Transverse colon (tissue), 4 donors: ENCODE measurements at regions not wholly inside any gene's neighbourhood (a gene's known extent, or its start where the extent isn't known, plus 50 kb on each side); places are given as distances from the start of the nearest gene placed in this dataset.
"Not testable (repeated sequence)": the region's sequence is repeated elsewhere in the genome, so short reads cannot be mapped to it uniquely, and the experiment has no call there.

Source experiments
- DNase-seq: peaks from one replicate; pipeline ENCODE4 v3.0.0-alpha.2; 2019
- H3K27ac ChIP-seq, 4 donors: fragments of 200-600 bp; sonication (generic); 2 replicates each; pipeline ENCODE4 v1.5.1; 2016 to 2018; ENCODE audit warnings: inconsistent platforms in 4 of 4
- H3K27me3 ChIP-seq: fragments of 200-600 bp; sonication (generic); 2 replicates; pipeline ENCODE4 v1.5.1; 2017; ENCODE audit warnings: inconsistent platforms
- H3K36me3 ChIP-seq, 4 donors: fragments of 200-600 bp; sonication (generic); 2 replicates each; pipeline ENCODE4 v1.5.1; 2017 to 2019; ENCODE audit warnings: inconsistent platforms in 4 of 4
- H3K4me1 ChIP-seq, 4 donors: fragments of 200-600 bp; sonication (generic); 2 replicates each; pipeline ENCODE4 v1.5.1; 2017 to 2020; ENCODE audit warnings: inconsistent platforms in 4 of 4
- H3K4me3 ChIP-seq, 4 donors: fragments of 200-600 bp; sonication (generic); 1 replicate in 1 of 4; 2 replicates in 3 of 4; pipeline versions ENCODE4 v1.5.1 to v1.6.1; 2017 to 2019; ENCODE audit warnings: inconsistent platforms in 4 of 4
- H3K9me3 ChIP-seq, 2 donors: fragments of 200-600 bp; sonication (generic); 2 replicates each; pipeline ENCODE4 v1.5.1; 2017 to 2019; ENCODE audit warnings: inconsistent platforms in 2 of 2
- CTCF ChIP-seq, 5 experiments: fragments of 200-600 bp in 3 of 5; fragments of 450-650 bp in 2 of 5; sonication (generic) in 3 of 5; IDR thresholded peaks; 1 replicate in 2 of 5; 2 replicates in 3 of 5; pipeline ENCODE4 v1.5.1; 2016 to 2017; ENCODE audit warnings: antibody characterized with exemption in 5 of 5, inconsistent platforms in 3 of 5, mild to moderate bottlenecking in 2 of 5, moderate library complexity in 1 of 5
- EP300 ChIP-seq: sonication (generic); formaldehyde crosslinking; IDR thresholded peaks from one replicate; pipeline ENCODE4 v1.6.1; 2017; ENCODE audit warnings: antibody characterized with exemption, low read depth
- POLR2A ChIP-seq: fragments of 450-650 bp; IDR thresholded peaks from one replicate; pipeline ENCODE4 v1.6.1; 2016; ENCODE audit warnings: antibody characterized with exemption, mild to moderate bottlenecking, moderate library complexity
- POLR2AphosphoS5 ChIP-seq, 3 donors: sonication (generic); formaldehyde crosslinking; IDR thresholded peaks; one replicate each; pipeline ENCODE4 v1.6.1; 2016; ENCODE audit warnings: antibody characterized with exemption in 3 of 3
- WGBS, 2 donors: methylation state at CpG; one replicate each; pipeline ENCODE4 v1.1.5; 2018; ENCODE audit warnings: low coverage in 1 of 2; 5-methylcytosine and 5-hydroxymethylcytosine counted together
- in situ Hi-C, 4 donors: fragments of 200-750 bp; cut with MboI; loops; one replicate each; pipeline versions ENCODE4 v1.15.0 to v1.15.1; 2017; ENCODE audit warnings: low sequenced_read_pairs in 3 of 4, low pct_ligation_motif_present in 1 of 4, low pct_unique_long_range_greater_than_20kb in 1 of 4
- intact Hi-C: fragments of 100-400 bp; cut with DNase I; formaldehyde crosslinking; loops from one replicate; pipeline ENCODE4 v1.15.1; 2023; ENCODE audit warnings: low total_unique reads

- TF ChIP-seq CTCF (IDR thresholded peaks at IDR 0.05) (no peak), POLR2AphosphoS5 (IDR thresholded peaks at IDR 0.05) (no peak), POLR2A (no peak), EP300 (no peak)
- 86 to 92% methylated on average over 4 of the region's 4 CpGs for WGBS, 2 donors
- no peaks in the 10 kb centered on the region for H3K27me3 ChIP-seq
Measured at GRCh38 chr9:129301941-129302340, 123.9 kb upstream of the IER5L start.

GRCh38 chr9:129296195-129296594 lies 118.1 kb upstream of the IER5L start:
- H3K9me3 ChIP-seq: peaks cover 8 to 12% of the 10 kb centered on the region in 2 donors
- H3K4me3 ChIP-seq, H3K36me3 ChIP-seq, H3K4me1 ChIP-seq, in situ Hi-C loops, DNase-seq, H3K27ac ChIP-seq, H3K27me3 ChIP-seq, intact Hi-C loops: not testable (repeated sequence)
- 73 to 80% methylated on average over 1 to 3 of the region's 3 CpGs for WGBS, 2 donors

More at GRCh38 chr9:129301941-129302340, 123.9 kb upstream of the IER5L start:
- no peaks in the 10 kb centered on the region for H3K4me1 ChIP-seq
- H3K9me3 ChIP-seq: peaks cover 0 to 5% of the 10 kb centered on the region in 2 donors
- no peak for DNase-seq
- in situ Hi-C loops (no loop called here), intact Hi-C loops (no loop called here)
- H3K27ac ChIP-seq: no peak overlapping the region
- H3K36me3 ChIP-seq: no peaks in the 10 kb centered on the region
- no peak overlapping the region for H3K4me3 ChIP-seq

- H3K36me3 ChIP-seq: no peaks in the 10 kb centered on the region
- H3K9me3 ChIP-seq: peaks cover 8% of the 10 kb centered on the region in 2 donors
- 81% methylated on average over 11 of the region's 11 CpGs; no CpG with 5 or more reads in 1 of the 2 donors for WGBS, 2 donors
- DNase-seq: no peak
- no peaks in the 10 kb centered on the region for H3K4me1 ChIP-seq
- no peak overlapping the region for H3K4me3 ChIP-seq
- intact Hi-C loops: no loop called here
- no peak overlapping the region for H3K27ac ChIP-seq
- H3K27me3 ChIP-seq: no peaks in the 10 kb centered on the region
- in situ Hi-C loops: no loop called here
- TF ChIP-seq POLR2A: no peak
- no peak for TF ChIP-seq EP300
- TF ChIP-seq POLR2AphosphoS5 (IDR thresholded peaks at IDR 0.05): no peak
- no peak for TF ChIP-seq CTCF (IDR thresholded peaks at IDR 0.05)
Measured at GRCh38 chr9:129291041-129291501, 113.0 kb upstream of the IER5L start.

GRCh38 chr9:129290606-129291005 lies 112.5 kb upstream of the IER5L start:
- no peaks in the 10 kb centered on the region for H3K4me1 ChIP-seq
- no peak for DNase-seq
- intact Hi-C loops: no loop called here
- no peak overlapping the region for H3K27ac ChIP-seq
- H3K4me3 ChIP-seq: no peak overlapping the region
- H3K27me3 ChIP-seq: no peaks in the 10 kb centered on the region
- TF ChIP-seq EP300: no peak
- TF ChIP-seq POLR2AphosphoS5 (IDR thresholded peaks at IDR 0.05): no peak
- no peak for TF ChIP-seq CTCF (IDR thresholded peaks at IDR 0.05)
- no peak for TF ChIP-seq POLR2A
- 81% methylated on average over 16 of the region's 16 CpGs; no CpG with 5 or more reads in 1 of the 2 donors for WGBS, 2 donors
- H3K9me3 ChIP-seq: peaks cover 4% of the 10 kb centered on the region in 2 donors
- in situ Hi-C loops: no loop called here
- no peaks in the 10 kb centered on the region for H3K36me3 ChIP-seq

GRCh38 chr9:129289883-129290282 lies 111.8 kb upstream of the IER5L start:
- no peaks in the 10 kb centered on the region for H3K36me3 ChIP-seq
- in situ Hi-C loops (no loop called here), intact Hi-C loops (no loop called here)
- H3K4me1 ChIP-seq: no peaks in the 10 kb centered on the region
- TF ChIP-seq POLR2A (no peak), CTCF (IDR thresholded peaks at IDR 0.05) (no peak), EP300 (no peak), POLR2AphosphoS5 (IDR thresholded peaks at IDR 0.05) (no peak)
- H3K27me3 ChIP-seq: no peaks in the 10 kb centered on the region
- no peaks in the 10 kb centered on the region for H3K9me3 ChIP-seq
- 73% methylated on average over 3 of the region's 3 CpGs; no CpG with 5 or more reads in 1 of the 2 donors for WGBS, 2 donors
- H3K27ac ChIP-seq: no peak overlapping the region
- DNase-seq: no peak
- H3K4me3 ChIP-seq: no peak overlapping the region
